Central memory CD8-positive, alpha-beta T cell (primary cell): ENCODE measurements at regions not wholly inside any gene's neighbourhood (a gene's known extent, or its start where the extent isn't known, plus 50 kb on each side); places are given as distances from the start of the nearest gene placed in this dataset.

Experiments used
- ATAC-seq: fragments of 150-1000 bp; cut with Tn5 transposase; replicated peaks from 2 replicates; pipeline ENCODE4 v1.10.0; 2022; ENCODE audit warnings: mild to moderate bottlenecking, moderate FRiP score, moderate number of reproducible peaks; ENCODE audit not compliant: poor library complexity, severe bottlenecking; ENCODE audit errors: extremely low read depth
- DNase-seq, 2 donors: peaks; one replicate each; pipeline ENCODE4 v3.0.0; 2021; ENCODE audit warnings: low spot score in 2 of 2
- H3K27ac Mint-ChIP-seq: one replicate; pipeline ENCODE4 v1.8.0; 2022; ENCODE audit warnings: low read depth, mild to moderate bottlenecking, moderate library complexity, mixed read lengths
- H3K27me3 Mint-ChIP-seq: one replicate; pipeline ENCODE4 v1.8.0; 2022; ENCODE audit warnings: mixed read lengths
- H3K36me3 Mint-ChIP-seq: one replicate; pipeline ENCODE4 v1.8.0; 2022; ENCODE audit warnings: mild to moderate bottlenecking, moderate library complexity, mixed read lengths; ENCODE audit not compliant: insufficient read depth
- H3K4me1 Mint-ChIP-seq: one replicate; pipeline ENCODE4 v1.8.0; 2022; ENCODE audit warnings: mixed read lengths
- H3K4me3 Mint-ChIP-seq: one replicate; pipeline ENCODE4 v1.8.0; 2022; ENCODE audit warnings: mild to moderate bottlenecking, moderate library complexity, mixed read lengths
- H3K9me3 Mint-ChIP-seq: one replicate; pipeline ENCODE4 v1.8.0; 2022; ENCODE audit warnings: mixed read lengths

GRCh38 chr3:182440101-182440500 is 353.2 kb upstream of the ATP11B start:
- H3K4me3 Mint-ChIP-seq = no peak overlapping the region
- H3K4me1 Mint-ChIP-seq = no peaks in the 10 kb centered on the region

GRCh38 chr3:182445576-182445975 is 347.7 kb upstream of the ATP11B start:
- Mint-ChIP-seq H3K9me3 (no peaks in the 10 kb centered on the region), H3K27me3 (no peaks in the 10 kb centered on the region), H3K27ac (no peak overlapping the region), H3K36me3 (no peaks in the 10 kb centered on the region), H3K4me1 (no peaks in the 10 kb centered on the region), H3K4me3 (no peak overlapping the region)
- DNase-seq (no peak), ATAC-seq (no peak)

More at GRCh38 chr3:182440101-182440500, 353.2 kb upstream of the ATP11B start:
- Mint-ChIP-seq H3K9me3 (peaks cover 11% of the 10 kb centered on the region), H3K36me3 (no peaks in the 10 kb centered on the region), H3K27ac (no peak overlapping the region), H3K27me3 (no peaks in the 10 kb centered on the region)
- DNase-seq = no peak
- ATAC-seq = no peak

- no peak for ATAC-seq
- Mint-ChIP-seq H3K36me3 (no peaks in the 10 kb centered on the region), H3K4me1 (no peaks in the 10 kb centered on the region)
These were observed 342.1 kb upstream of the ATP11B start for GRCh38 chr3:182450942-182451787.

GRCh38 chr3:182451871-182452270 is 341.4 kb upstream of the ATP11B start:
- no peak for ATAC-seq
- Mint-ChIP-seq H3K4me3 (no peak overlapping the region), H3K27ac (no peak overlapping the region), H3K36me3 (no peaks in the 10 kb centered on the region), H3K9me3 (no peaks in the 10 kb centered on the region), H3K27me3 (no peaks in the 10 kb centered on the region), H3K4me1 (no peaks in the 10 kb centered on the region)
- DNase-seq = no peak

More at GRCh38 chr3:182450942-182451787, 342.1 kb upstream of the ATP11B start:
- H3K27me3 Mint-ChIP-seq = no peaks in the 10 kb centered on the region
- H3K9me3 Mint-ChIP-seq = no peaks in the 10 kb centered on the region
- no peak overlapping the region for H3K27ac Mint-ChIP-seq
- H3K4me3 Mint-ChIP-seq = no peak overlapping the region
- DNase-seq = no peak

GRCh38 chr3:182455011-182455410 is 338.3 kb upstream of the ATP11B start:
- H3K9me3 Mint-ChIP-seq = no peaks in the 10 kb centered on the region
- no peaks in the 10 kb centered on the region for H3K36me3 Mint-ChIP-seq
- H3K27me3 Mint-ChIP-seq = no peaks in the 10 kb centered on the region
- ATAC-seq (no peak), DNase-seq (no peak)
- no peaks in the 10 kb centered on the region for H3K4me1 Mint-ChIP-seq
- H3K4me3 Mint-ChIP-seq = no peak overlapping the region
- H3K27ac Mint-ChIP-seq = no peak overlapping the region

- H3K4me3 Mint-ChIP-seq = no peak overlapping the region
- H3K4me1 Mint-ChIP-seq = no peaks in the 10 kb centered on the region
- H3K9me3 Mint-ChIP-seq = peaks cover 6% of the 10 kb centered on the region
- ATAC-seq (no peak), DNase-seq (no peak)
- H3K36me3 Mint-ChIP-seq = no peaks in the 10 kb centered on the region
- no peaks in the 10 kb centered on the region for H3K27me3 Mint-ChIP-seq
- no peak overlapping the region for H3K27ac Mint-ChIP-seq
These were observed 333.0 kb upstream of the ATP11B start for GRCh38 chr3:182460303-182460702.

- no peaks in the 10 kb centered on the region for H3K36me3 Mint-ChIP-seq
- no peaks in the 10 kb centered on the region for H3K4me1 Mint-ChIP-seq
- H3K27ac Mint-ChIP-seq = no peak overlapping the region
- H3K4me3 Mint-ChIP-seq = no peak overlapping the region
- no peaks in the 10 kb centered on the region for H3K27me3 Mint-ChIP-seq
- peaks cover 6% of the 10 kb centered on the region for H3K9me3 Mint-ChIP-seq
- DNase-seq (no peak), ATAC-seq (no peak)
These were observed 331.2 kb upstream of the ATP11B start for GRCh38 chr3:182462152-182462551.

- Mint-ChIP-seq H3K9me3 (peaks cover 6% of the 10 kb centered on the region), H3K36me3 (no peaks in the 10 kb centered on the region), H3K27me3 (no peaks in the 10 kb centered on the region), H3K27ac (no peak overlapping the region), H3K4me1 (no peaks in the 10 kb centered on the region), H3K4me3 (no peak overlapping the region)
- ATAC-seq (no peak), DNase-seq (no peak)
These were observed 328.7 kb upstream of the ATP11B start for GRCh38 chr3:182464513-182465145.

- H3K27me3 Mint-ChIP-seq = no peaks in the 10 kb centered on the region
- H3K9me3 Mint-ChIP-seq = peaks cover 6% of the 10 kb centered on the region
- ATAC-seq (no peak), DNase-seq (no peak)
- no peaks in the 10 kb centered on the region for H3K4me1 Mint-ChIP-seq
- no peaks in the 10 kb centered on the region for H3K36me3 Mint-ChIP-seq
- H3K27ac Mint-ChIP-seq = no peak overlapping the region
- H3K4me3 Mint-ChIP-seq = no peak overlapping the region
These were observed 327.8 kb upstream of the ATP11B start for GRCh38 chr3:182465301-182466185.

GRCh38 chr3:182469086-182469485 is 324.2 kb upstream of the ATP11B start:
- Mint-ChIP-seq H3K36me3 (no peaks in the 10 kb centered on the region), H3K4me1 (no peaks in the 10 kb centered on the region), H3K27ac (no peak overlapping the region), H3K9me3 (no peaks in the 10 kb centered on the region), H3K4me3 (no peak overlapping the region), H3K27me3 (no peaks in the 10 kb centered on the region)
- DNase-seq (no peak), ATAC-seq (no peak)

- Mint-ChIP-seq H3K27ac (no peak overlapping the region), H3K4me3 (no peak overlapping the region), H3K36me3 (no peaks in the 10 kb centered on the region), H3K27me3 (peaks cover 4% of the 10 kb centered on the region), H3K4me1 (no peaks in the 10 kb centered on the region), H3K9me3 (no peaks in the 10 kb centered on the region)
- DNase-seq (no peak), ATAC-seq (no peak)
These were observed 323.1 kb upstream of the ATP11B start for GRCh38 chr3:182470187-182470586.

GRCh38 chr3:182473191-182473710 is 320.1 kb upstream of the ATP11B start:
- H3K4me3 Mint-ChIP-seq = no peak overlapping the region
- no peaks in the 10 kb centered on the region for H3K9me3 Mint-ChIP-seq
- ATAC-seq (no peak), DNase-seq (no peak)
- H3K4me1 Mint-ChIP-seq = no peaks in the 10 kb centered on the region
- H3K27ac Mint-ChIP-seq = no peak overlapping the region
- peaks cover 8% of the 10 kb centered on the region for H3K27me3 Mint-ChIP-seq
- no peaks in the 10 kb centered on the region for H3K36me3 Mint-ChIP-seq
